ENCODE measurements at regions not wholly inside any gene's neighbourhood (a gene's known extent, or its start where the extent isn't known, plus 50 kb on each side); places are given as distances from the start of the nearest gene placed in this dataset.

DNA sequence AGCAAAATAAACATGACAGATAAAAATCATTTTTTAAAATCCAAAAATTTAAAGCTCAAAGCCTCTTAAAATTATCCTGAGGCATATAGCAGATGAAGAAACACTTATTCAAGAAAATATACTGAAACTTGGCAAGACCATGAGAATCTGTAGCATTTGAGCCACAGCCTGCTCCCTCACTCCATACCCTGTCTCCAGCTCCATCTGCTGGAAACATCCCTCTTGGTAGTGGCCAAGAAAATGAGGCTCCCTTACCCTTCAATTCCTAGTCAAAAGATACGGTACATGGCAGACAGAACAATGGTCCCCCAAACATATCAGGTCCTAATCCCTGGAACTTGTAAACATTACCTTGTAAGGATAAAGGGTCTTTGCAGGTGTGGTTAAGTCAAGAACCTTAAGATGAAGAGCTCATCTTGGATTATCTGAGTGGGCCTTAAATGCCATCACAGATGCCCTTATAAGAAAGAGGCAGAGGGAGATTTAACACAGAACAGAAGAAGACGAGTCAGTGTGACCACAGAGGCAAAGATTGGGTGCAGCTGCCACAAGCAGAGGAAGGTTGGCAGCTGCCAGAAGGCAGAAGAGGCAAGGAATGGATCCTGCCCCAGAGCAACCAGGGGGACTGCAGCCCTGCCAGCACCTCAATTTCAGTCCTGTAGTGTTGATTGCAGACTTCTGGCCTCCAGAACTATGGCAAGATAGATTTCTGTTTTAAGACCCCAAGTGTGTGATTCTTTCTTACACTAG is 149.4 kb downstream of the ZNF248 start:
- Mint-ChIP-seq H3K36me3 (no peaks in the 10 kb centered on the region), H3K27ac (no peak overlapping the region), H3K9me3 (peaks cover 4% of the 10 kb centered on the region), H3K4me3 (no peak overlapping the region), H3K4me1 (ENCODE audit: unreplicated experiment) (no peaks in the 10 kb centered on the region), H3K27me3 (no peaks in the 10 kb centered on the region)
- TF ChIP-seq, protein P1, sequence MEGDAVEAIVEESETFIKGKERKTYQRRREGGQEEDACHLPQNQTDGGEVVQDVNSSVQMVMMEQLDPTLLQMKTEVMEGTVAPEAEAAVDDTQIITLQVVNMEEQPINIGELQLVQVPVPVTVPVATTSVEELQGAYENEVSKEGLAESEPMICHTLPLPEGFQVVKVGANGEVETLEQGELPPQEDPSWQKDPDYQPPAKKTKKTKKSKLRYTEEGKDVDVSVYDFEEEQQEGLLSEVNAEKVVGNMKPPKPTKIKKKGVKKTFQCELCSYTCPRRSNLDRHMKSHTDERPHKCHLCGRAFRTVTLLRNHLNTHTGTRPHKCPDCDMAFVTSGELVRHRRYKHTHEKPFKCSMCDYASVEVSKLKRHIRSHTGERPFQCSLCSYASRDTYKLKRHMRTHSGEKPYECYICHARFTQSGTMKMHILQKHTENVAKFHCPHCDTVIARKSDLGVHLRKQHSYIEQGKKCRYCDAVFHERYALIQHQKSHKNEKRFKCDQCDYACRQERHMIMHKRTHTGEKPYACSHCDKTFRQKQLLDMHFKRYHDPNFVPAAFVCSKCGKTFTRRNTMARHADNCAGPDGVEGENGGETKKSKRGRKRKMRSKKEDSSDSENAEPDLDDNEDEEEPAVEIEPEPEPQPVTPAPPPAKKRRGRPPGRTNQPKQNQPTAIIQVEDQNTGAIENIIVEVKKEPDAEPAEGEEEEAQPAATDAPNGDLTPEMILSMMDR (conservative IDR thresholded peaks at IDR 0.05) = no peak
- no peak for DNase-seq (ENCODE audit: extremely low spot score, unreplicated experiment)

DNA sequence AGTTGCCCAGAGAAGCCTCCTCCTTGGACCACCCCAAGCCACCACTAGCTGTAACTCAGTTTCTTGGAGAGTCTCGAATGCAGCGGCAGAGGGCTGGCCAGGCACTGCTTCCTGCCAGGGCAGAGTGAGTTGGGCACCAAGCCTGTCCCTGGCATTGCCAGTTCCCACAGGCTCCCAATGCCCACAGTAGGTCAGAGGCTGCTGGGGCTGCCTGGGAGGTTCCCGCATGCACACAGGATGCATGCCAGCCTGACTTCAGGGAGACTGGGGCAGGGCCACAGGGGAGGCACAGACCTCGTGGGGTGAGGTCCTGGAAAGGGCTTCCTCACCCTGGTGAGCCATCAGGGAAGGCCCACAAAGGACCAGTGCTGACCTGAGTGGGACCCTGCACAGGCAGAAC is 152.8 kb downstream of the ZNF248 start:
- Mint-ChIP-seq H3K4me3 (no peak overlapping the region), H3K27ac (no peak overlapping the region), H3K9me3 (peaks cover 4% of the 10 kb centered on the region), H3K36me3 (no peaks in the 10 kb centered on the region), H3K27me3 (no peaks in the 10 kb centered on the region), H3K4me1 (ENCODE audit: unreplicated experiment) (no peaks in the 10 kb centered on the region)
- no peak for DNase-seq (ENCODE audit: extremely low spot score, unreplicated experiment)
- TF ChIP-seq, protein P1 (conservative IDR thresholded peaks at IDR 0.05) = no peak

DNA sequence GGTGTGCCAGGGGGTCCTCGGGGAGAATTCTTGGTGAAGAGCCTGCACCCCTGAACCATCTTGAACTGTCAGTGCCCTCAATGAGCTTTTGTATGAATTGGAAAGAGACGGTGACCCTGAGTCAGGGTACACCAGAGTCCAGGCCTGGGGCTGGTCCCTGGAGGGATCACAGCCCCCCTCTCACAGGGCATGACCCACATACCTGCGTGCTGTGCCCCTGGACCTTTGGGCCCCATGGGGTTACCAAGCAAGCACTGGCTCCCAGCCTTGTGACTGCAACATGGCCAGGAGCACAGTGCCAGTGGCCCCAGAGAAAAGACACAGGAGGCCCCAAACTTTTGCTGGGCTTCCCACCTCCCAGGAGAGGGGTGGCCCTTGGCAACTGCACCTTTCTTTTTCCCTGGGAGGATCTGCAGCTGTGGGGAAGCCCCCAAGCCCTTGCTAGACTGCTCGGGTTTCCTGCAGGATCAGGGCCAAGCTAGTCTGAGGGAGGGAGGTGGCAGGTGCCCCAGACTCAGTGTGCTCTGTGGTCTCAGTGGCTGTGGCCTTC is 153.5 kb downstream of the ZNF248 start:
- no peak for DNase-seq (ENCODE audit: extremely low spot score, unreplicated experiment)
- Mint-ChIP-seq H3K4me1 (ENCODE audit: unreplicated experiment) (no peaks in the 10 kb centered on the region), H3K27ac (no peak overlapping the region), H3K36me3 (no peaks in the 10 kb centered on the region), H3K27me3 (no peaks in the 10 kb centered on the region), H3K9me3 (peaks cover 4% of the 10 kb centered on the region), H3K4me3 (no peak overlapping the region)
- TF ChIP-seq, protein P1 (conservative IDR thresholded peaks at IDR 0.05) = no peak

DNA sequence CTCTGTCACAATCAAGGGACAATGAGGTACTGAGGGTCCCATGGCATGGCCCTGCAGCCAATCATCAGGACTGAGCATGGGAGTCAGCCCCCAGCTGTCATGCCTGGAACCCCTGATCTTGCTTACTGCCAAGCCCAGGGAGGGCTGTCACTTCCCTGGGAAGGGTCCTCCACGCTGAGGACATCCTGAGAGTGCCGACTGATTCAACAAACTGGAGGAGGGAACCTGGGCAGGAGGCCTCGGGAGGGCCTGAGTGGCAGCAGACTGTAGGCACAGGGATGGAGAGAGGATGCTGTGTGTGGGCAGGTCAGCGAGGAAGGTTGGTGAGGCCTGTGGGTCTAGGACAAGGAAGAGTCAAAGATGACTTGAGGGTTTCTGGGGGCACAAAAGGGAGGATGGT is 154.3 kb downstream of the ZNF248 start:
- H3K9me3 Mint-ChIP-seq = peaks cover 3% of the 10 kb centered on the region
- no peak overlapping the region for H3K4me3 Mint-ChIP-seq
- H3K4me1 Mint-ChIP-seq (ENCODE audit: unreplicated experiment) = no peaks in the 10 kb centered on the region

DNA sequence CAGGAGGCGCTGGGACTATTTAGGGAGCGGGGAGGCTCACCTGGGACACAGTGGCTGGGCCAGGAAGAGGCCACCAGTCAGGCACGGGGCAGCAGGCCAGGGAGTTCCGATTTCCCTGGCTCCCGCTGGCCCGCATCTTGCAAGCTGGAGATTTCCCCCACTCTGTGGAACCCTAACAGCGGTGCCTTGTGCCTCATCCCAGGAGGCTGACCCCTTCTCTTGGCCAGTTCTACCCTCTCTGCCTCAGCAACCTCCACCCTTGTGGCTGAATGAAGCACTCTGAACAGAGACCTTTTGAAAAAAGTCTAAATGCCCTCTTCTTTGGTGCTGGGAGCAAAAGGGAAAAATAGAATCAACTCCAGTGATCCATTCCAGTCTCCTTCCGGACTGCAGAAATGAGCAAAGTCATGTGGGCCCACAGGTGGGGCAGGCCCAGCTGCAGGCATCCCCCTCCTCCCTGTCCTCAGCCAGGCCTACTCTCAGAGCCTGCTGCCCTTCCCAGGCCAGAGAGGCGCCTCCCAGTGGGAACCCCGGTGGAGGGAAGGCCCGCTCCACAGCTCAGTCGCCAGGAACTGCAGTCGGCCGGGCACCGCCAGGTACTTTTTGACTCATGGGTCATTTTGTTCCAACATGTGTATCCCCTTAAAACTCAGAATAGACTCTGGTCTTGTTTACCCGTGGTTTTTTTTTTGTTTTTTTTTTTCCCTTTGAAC is 155.5 kb downstream of the ZNF248 start:
- DNase-seq (ENCODE audit: extremely low spot score, unreplicated experiment) = no peak
- TF ChIP-seq, protein P1 (conservative IDR thresholded peaks at IDR 0.05) = no peak
- H3K4me3 Mint-ChIP-seq = no peak overlapping the region
- H3K9me3 Mint-ChIP-seq = no peaks in the 10 kb centered on the region
- no peak overlapping the region for H3K27ac Mint-ChIP-seq
- H3K36me3 Mint-ChIP-seq = no peaks in the 10 kb centered on the region
- no peaks in the 10 kb centered on the region for H3K27me3 Mint-ChIP-seq
- no peaks in the 10 kb centered on the region for H3K4me1 Mint-ChIP-seq (ENCODE audit: unreplicated experiment)

More for the DNA sequence above, 154.3 kb downstream of the ZNF248 start:
- no peaks in the 10 kb centered on the region for H3K27me3 Mint-ChIP-seq
- H3K27ac Mint-ChIP-seq = no peak overlapping the region
- H3K36me3 Mint-ChIP-seq = no peaks in the 10 kb centered on the region
- TF ChIP-seq, protein P1 (conservative IDR thresholded peaks at IDR 0.05) = no peak
- DNase-seq (ENCODE audit: extremely low spot score, unreplicated experiment) = no peak
